Ovary (tissue), 7 donors: ENCODE measurements at regions not wholly inside any gene's neighbourhood (a gene's known extent, or its start where the extent isn't known, plus 50 kb on each side); places are given as distances from the start of the nearest gene placed in this dataset.

ENCODE experiments used
- DNase-seq, 5 donors: peaks; one replicate each; pipeline ENCODE4 v3.0.0-alpha.2; 2019 to 2020
- H3K27ac ChIP-seq, 2 donors: fragments of 200-600 bp; one replicate each; pipeline versions ENCODE4 v1.5.1 to v1.8.0; 2019 to 2022
- H3K27me3 ChIP-seq: fragments of 200-600 bp; one replicate; pipeline ENCODE4 v1.8.0; 2022
- H3K36me3 ChIP-seq: fragments of 200-600 bp; sonication (generic); one replicate; pipeline ENCODE4 v1.5.1; 2019
- H3K4me1 ChIP-seq: one replicate; pipeline ENCODE4 v1.8.1; 2013; ENCODE audit warnings: mild to moderate bottlenecking, moderate library complexity; ENCODE audit not compliant: insufficient read depth
- H3K4me3 ChIP-seq: fragments of 200-600 bp; sonication (generic); one replicate; pipeline ENCODE4 v1.5.1; 2017
- H3K9me3 ChIP-seq, 2 donors: fragments of 200-600 bp in 1 of 2; sonication (generic) in 1 of 2; one replicate each; pipeline versions ENCODE4 v1.5.1 to v1.8.1; 2013 to 2019; ENCODE audit warnings: mild to moderate bottlenecking in 1 of 2, moderate library complexity in 1 of 2
- CTCF ChIP-seq, 3 donors: fragments of 450-650 bp in 2 of 3; fragments of 200-600 bp in 1 of 3; IDR thresholded peaks; one replicate each; pipeline versions ENCODE4 v1.5.1 to v1.8.0; 2016 to 2022; ENCODE audit warnings: antibody characterized with exemption in 3 of 3, mild to moderate bottlenecking in 1 of 3
- EP300 ChIP-seq: sonication (generic); formaldehyde crosslinking; IDR thresholded peaks from one replicate; pipeline ENCODE4 v1.6.1; 2017; ENCODE audit warnings: antibody characterized with exemption
- POLR2A ChIP-seq: fragments of 450-650 bp; IDR thresholded peaks from one replicate; pipeline ENCODE4 v1.6.1; 2017; ENCODE audit warnings: antibody characterized with exemption, mild to moderate bottlenecking, moderate library complexity
- WGBS, 3 donors: extraction: QIAGEN DNeasy Blood & Tissue Kit in 1 of 3; methylation state at CpG; one replicate each; pipeline versions ENCODE4 v1.1.5 to v1.1.7; 2013 to 2017; 5-methylcytosine and 5-hydroxymethylcytosine counted together
- intact Hi-C, 4 donors: fragments of 100-400 bp; cut with DNase I; formaldehyde crosslinking; loops; one replicate each; pipeline versions ENCODE4 v1.11.0 to v1.15.1; 2022 to 2023
- donor health status: DM: no; HTN: no; CAD: no; lungs with moderate emphysema.
- donor health status: DM: no; HTN: no; CAD: no.
- donor health status: Bipolar disorder and iron deficiency.
- donor health status: DM: no; HTN: no; CAD: no.
- donor health status: DM: yes; HTN: yes; CAD: no.

- Histone ChIP-seq H3K4me3 (no peak overlapping the region), H3K36me3 (no peaks in the 10 kb centered on the region), H3K27ac (no peak overlapping the region), H3K9me3 (no peaks in the 10 kb centered on the region), H3K27me3 (no peaks in the 10 kb centered on the region), H3K4me1 (no peaks in the 10 kb centered on the region)
- intact Hi-C loops = loop anchor here in 1 of 4 donors (10.0 kb wide), 1 partner anchor 102 kb away; no protein-coding TSS in a partner anchor
- DNase-seq = no peak
- TF ChIP-seq POLR2A (no peak), EP300 (no peak), CTCF (IDR thresholded peaks at IDR 0.05) (no peak)
- WGBS, 3 donors = 54 to 86% (median 64%) methylated on average over 1 of the region's 1 CpG
Observed at GRCh38 chr13:36493046-36493445, 60.8 kb downstream of the CCNA1 start.

- H3K4me3 ChIP-seq = no peak overlapping the region
- H3K9me3 ChIP-seq = no peaks in the 10 kb centered on the region
- H3K36me3 ChIP-seq = no peaks in the 10 kb centered on the region
- TF ChIP-seq EP300 (no peak), POLR2A (no peak), CTCF (IDR thresholded peaks at IDR 0.05) (no peak)
- intact Hi-C loops = loop anchor here in 1 of 4 donors (10.0 kb wide), 1 partner anchor 99 kb away; no protein-coding TSS in a partner anchor
- no peaks in the 10 kb centered on the region for H3K4me1 ChIP-seq
- H3K27me3 ChIP-seq = no peaks in the 10 kb centered on the region
- 88 to 95% (median 89%) methylated on average over 4 of the region's 4 CpGs for WGBS, 3 donors
- no peak for DNase-seq
- H3K27ac ChIP-seq = no peak overlapping the region
Observed at GRCh38 chr13:36495431-36495830, 63.1 kb downstream of the CCNA1 start.

- no peak for DNase-seq
- 61 to 77% (median 65%) methylated on average over 3 of the region's 3 CpGs for WGBS, 3 donors
- Histone ChIP-seq H3K9me3 (no peaks in the 10 kb centered on the region), H3K27me3 (no peaks in the 10 kb centered on the region), H3K27ac (no peak overlapping the region), H3K4me3 (no peak overlapping the region), H3K4me1 (no peaks in the 10 kb centered on the region), H3K36me3 (no peaks in the 10 kb centered on the region)
- intact Hi-C loops = no loop called here
- TF ChIP-seq EP300 = no peak
- TF ChIP-seq POLR2A = no peak
- TF ChIP-seq CTCF (IDR thresholded peaks at IDR 0.05) = no peak
Observed at GRCh38 chr13:36509369-36509768, 77.1 kb downstream of the CCNA1 start.

GRCh38 chr13:36512771-36513170, 80.5 kb downstream of the CCNA1 start:
- Histone ChIP-seq H3K36me3 (no peaks in the 10 kb centered on the region), H3K27ac (no peak overlapping the region), H3K9me3 (no peaks in the 10 kb centered on the region), H3K4me3 (no peak overlapping the region), H3K27me3 (no peaks in the 10 kb centered on the region), H3K4me1 (no peaks in the 10 kb centered on the region)
- WGBS, 3 donors = 79 to 86% (median 84%) methylated on average over 5 of the region's 5 CpGs
- intact Hi-C loops = no loop called here
- DNase-seq = no peak
- TF ChIP-seq POLR2A = no peak
- TF ChIP-seq EP300 = no peak
- TF ChIP-seq CTCF (IDR thresholded peaks at IDR 0.05) = no peak
